ENCODE measurements at regions not wholly inside any gene's neighbourhood (a gene's known extent, or its start where the extent isn't known, plus 50 kb on each side); places are given as distances from the start of the nearest gene placed in this dataset.
"Not testable (repeated sequence)": the region's sequence is repeated elsewhere in the genome, so short reads cannot be mapped to it uniquely, and the experiment has no call there.

- no peak overlapping the region for H3K27ac ChIP-seq
- H3K9me3 ChIP-seq, result no peaks in the 10 kb centered on the region
- H3K4me3 ChIP-seq, result no peak overlapping the region
- 89 to 91% (median 90%) methylated on average over 3 of the region's 3 CpGs for WGBS, 3 donors
- peaks cover 0 to 2% (median 0%) of the 10 kb centered on the region in 3 donors for H3K27me3 ChIP-seq (ENCODE audit: insufficient read depth in 3 of 3, low read length in 2 of 3)
- intact Hi-C loops (cut with DNase I), result no loop called here
- no peak for DNase-seq
- ATAC-seq, result no peak
- no peaks in the 10 kb centered on the region for H3K4me1 ChIP-seq
- H3K36me3 ChIP-seq (ENCODE audit: insufficient read depth in 1 of 2, low read depth in 1 of 2), result no peaks in the 10 kb centered on the region
- TF ChIP-seq, protein P1, sequence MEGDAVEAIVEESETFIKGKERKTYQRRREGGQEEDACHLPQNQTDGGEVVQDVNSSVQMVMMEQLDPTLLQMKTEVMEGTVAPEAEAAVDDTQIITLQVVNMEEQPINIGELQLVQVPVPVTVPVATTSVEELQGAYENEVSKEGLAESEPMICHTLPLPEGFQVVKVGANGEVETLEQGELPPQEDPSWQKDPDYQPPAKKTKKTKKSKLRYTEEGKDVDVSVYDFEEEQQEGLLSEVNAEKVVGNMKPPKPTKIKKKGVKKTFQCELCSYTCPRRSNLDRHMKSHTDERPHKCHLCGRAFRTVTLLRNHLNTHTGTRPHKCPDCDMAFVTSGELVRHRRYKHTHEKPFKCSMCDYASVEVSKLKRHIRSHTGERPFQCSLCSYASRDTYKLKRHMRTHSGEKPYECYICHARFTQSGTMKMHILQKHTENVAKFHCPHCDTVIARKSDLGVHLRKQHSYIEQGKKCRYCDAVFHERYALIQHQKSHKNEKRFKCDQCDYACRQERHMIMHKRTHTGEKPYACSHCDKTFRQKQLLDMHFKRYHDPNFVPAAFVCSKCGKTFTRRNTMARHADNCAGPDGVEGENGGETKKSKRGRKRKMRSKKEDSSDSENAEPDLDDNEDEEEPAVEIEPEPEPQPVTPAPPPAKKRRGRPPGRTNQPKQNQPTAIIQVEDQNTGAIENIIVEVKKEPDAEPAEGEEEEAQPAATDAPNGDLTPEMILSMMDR (IDR thresholded peaks at IDR 0.05), result no peak
Measured at GRCh38 chr11:88061111-88061510, 114.1 kb downstream of the RAB38 start.

DNA sequence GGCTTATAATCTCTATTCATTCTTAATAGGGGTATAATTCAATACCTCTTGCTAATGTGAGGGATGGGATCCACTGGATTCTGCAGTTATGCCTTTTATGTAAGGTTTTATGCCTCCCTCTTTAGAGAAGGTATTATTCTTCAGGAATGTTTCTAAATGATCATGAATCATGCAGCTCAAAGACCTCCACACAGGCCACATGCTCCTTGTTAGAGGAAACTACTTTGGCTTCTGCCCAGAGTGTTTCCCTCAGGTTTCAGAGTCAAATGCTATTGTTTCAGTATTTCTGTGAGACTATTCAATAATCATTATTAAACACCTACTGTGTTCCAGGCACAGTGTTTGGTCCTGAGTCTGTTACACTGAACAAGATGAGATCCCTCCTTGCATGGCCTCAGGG, 115.9 kb downstream of the RAB38 start:
- TF ChIP-seq, protein P1 (IDR thresholded peaks at IDR 0.05), result no peak
- Histone ChIP-seq H3K4me3 (no peak overlapping the region), H3K27me3 (ENCODE audit: insufficient read depth in 3 of 3, low read length in 2 of 3) (peaks cover 0 to 2% (median 0%) of the 10 kb centered on the region in 3 donors), H3K36me3 (ENCODE audit: insufficient read depth in 1 of 2, low read depth in 1 of 2) (no peaks in the 10 kb centered on the region), H3K9me3 (no peaks in the 10 kb centered on the region), H3K27ac (no peak overlapping the region), H3K4me1 (no peaks in the 10 kb centered on the region)
- intact Hi-C loops (cut with DNase I), result no loop called here
- no peak for ATAC-seq
- no peak for DNase-seq

- no peaks in the 10 kb centered on the region for H3K9me3 ChIP-seq
- H3K27me3 ChIP-seq (ENCODE audit: insufficient read depth in 3 of 3, low read length in 2 of 3), result no peaks in the 10 kb centered on the region
- ATAC-seq, result no peak
- intact Hi-C loops (cut with DNase I), result no loop called here
- WGBS, 3 donors, result 72 to 78% (median 74%) methylated on average over 2 of the region's 2 CpGs
- no peaks in the 10 kb centered on the region for H3K36me3 ChIP-seq (ENCODE audit: insufficient read depth in 1 of 2, low read depth in 1 of 2)
- no peak overlapping the region for H3K27ac ChIP-seq
- H3K4me1 ChIP-seq, result no peaks in the 10 kb centered on the region
- H3K4me3 ChIP-seq, result no peak overlapping the region
- DNase-seq, result no peak
- TF ChIP-seq, protein P1 (IDR thresholded peaks at IDR 0.05), result no peak
Measured at GRCh38 chr11:88051396-88051795, 123.8 kb downstream of the RAB38 start.

- ATAC-seq (no peak), DNase-seq (no peak)
- Histone ChIP-seq H3K27ac (no peak overlapping the region), H3K9me3 (no peaks in the 10 kb centered on the region), H3K27me3 (ENCODE audit: insufficient read depth in 3 of 3, low read length in 2 of 3) (no peaks in the 10 kb centered on the region), H3K4me1 (no peaks in the 10 kb centered on the region), H3K4me3 (no peak overlapping the region), H3K36me3 (ENCODE audit: insufficient read depth in 1 of 2, low read depth in 1 of 2) (no peaks in the 10 kb centered on the region)
- TF ChIP-seq, protein P1 (IDR thresholded peaks at IDR 0.05), result no peak
- WGBS, 3 donors, result 83 to 90% (median 84%) methylated on average over 2 of the region's 2 CpGs
- intact Hi-C loops (cut with DNase I), result no loop called here
Measured at GRCh38 chr11:88050247-88050646, 125.0 kb downstream of the RAB38 start.

GRCh38 chr11:88045288-88045687, 130.0 kb downstream of the RAB38 start:
- H3K4me3 ChIP-seq; DNase-seq; ATAC-seq; H3K27me3 ChIP-seq (ENCODE audit: insufficient read depth in 3 of 3, low read length in 2 of 3); H3K4me1 ChIP-seq; intact Hi-C loops (cut with DNase I); H3K9me3 ChIP-seq; H3K36me3 ChIP-seq (ENCODE audit: insufficient read depth in 1 of 2, low read depth in 1 of 2); H3K27ac ChIP-seq: not testable (repeated sequence)
- WGBS, 3 donors, result 71 to 78% (median 78%) methylated on average over 11 of the region's 11 CpGs

GRCh38 chr11:88044658-88045057, 130.6 kb downstream of the RAB38 start:
- H3K9me3 ChIP-seq; H3K36me3 ChIP-seq (ENCODE audit: insufficient read depth in 1 of 2, low read depth in 1 of 2); H3K27me3 ChIP-seq (ENCODE audit: insufficient read depth in 3 of 3, low read length in 2 of 3); DNase-seq; ATAC-seq; H3K4me1 ChIP-seq; intact Hi-C loops (cut with DNase I); H3K27ac ChIP-seq; H3K4me3 ChIP-seq: not testable (repeated sequence)
- WGBS, 3 donors, result 54 to 64% (median 55%) methylated on average over 5 of the region's 5 CpGs

Data from psoas muscle (tissue), 7 donors.